Caki2 (cell line): ENCODE measurements at regions not wholly inside any gene's neighbourhood (a gene's known extent, or its start where the extent isn't known, plus 50 kb on each side); places are given as distances from the start of the nearest gene placed in this dataset.
"Not testable (repeated sequence)": the region's sequence is repeated elsewhere in the genome, so short reads cannot be mapped to it uniquely, and the experiment has no call there.

Source experiments
- DNase-seq: peaks from one replicate; pipeline ENCODE4 v3.0.0-alpha.2; 2015; ENCODE audit warnings: low read depth
- in situ Hi-C: cut with HindIII; loops from 2 replicates; pipeline ENCODE4 v1.10.0; 2016; ENCODE audit warnings: low sequenced_read_pairs, low pct_unique_long_range_greater_than_20kb, mixed read lengths

GRCh38 chr7:106567204-106568001 is 93.6 kb downstream of the CCDC71L start:
- DNase-seq, in situ Hi-C loops: not testable (repeated sequence)

- in situ Hi-C loops, result no loop called here
- no peak for DNase-seq
Measured at GRCh38 chr7:106566672-106567071, 94.3 kb downstream of the CCDC71L start.

- no peak for DNase-seq
- in situ Hi-C loops, result no loop called here
Measured at GRCh38 chr7:106566196-106566595, 94.8 kb downstream of the CCDC71L start.

DNA sequence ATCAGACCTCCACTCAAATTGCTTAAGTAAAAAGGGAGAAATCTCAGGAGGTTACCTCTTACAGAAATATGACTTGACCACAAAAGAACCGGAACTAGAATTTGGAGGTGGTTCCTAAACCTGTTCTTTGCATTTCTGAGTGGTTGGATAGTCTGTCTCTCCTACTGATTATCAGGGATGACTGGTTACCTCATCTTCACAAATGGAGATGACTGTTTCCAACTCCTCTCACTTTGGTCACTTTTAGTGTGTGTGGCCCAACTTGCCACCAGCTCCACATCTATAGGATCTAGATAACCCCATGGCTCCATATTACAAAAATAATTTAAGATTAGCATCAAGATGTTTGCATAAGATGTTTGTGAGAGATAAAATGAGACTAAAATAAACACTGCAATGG is 95.5 kb downstream of the CCDC71L start:
- in situ Hi-C loops, result no loop called here
- DNase-seq, result no peak

DNA sequence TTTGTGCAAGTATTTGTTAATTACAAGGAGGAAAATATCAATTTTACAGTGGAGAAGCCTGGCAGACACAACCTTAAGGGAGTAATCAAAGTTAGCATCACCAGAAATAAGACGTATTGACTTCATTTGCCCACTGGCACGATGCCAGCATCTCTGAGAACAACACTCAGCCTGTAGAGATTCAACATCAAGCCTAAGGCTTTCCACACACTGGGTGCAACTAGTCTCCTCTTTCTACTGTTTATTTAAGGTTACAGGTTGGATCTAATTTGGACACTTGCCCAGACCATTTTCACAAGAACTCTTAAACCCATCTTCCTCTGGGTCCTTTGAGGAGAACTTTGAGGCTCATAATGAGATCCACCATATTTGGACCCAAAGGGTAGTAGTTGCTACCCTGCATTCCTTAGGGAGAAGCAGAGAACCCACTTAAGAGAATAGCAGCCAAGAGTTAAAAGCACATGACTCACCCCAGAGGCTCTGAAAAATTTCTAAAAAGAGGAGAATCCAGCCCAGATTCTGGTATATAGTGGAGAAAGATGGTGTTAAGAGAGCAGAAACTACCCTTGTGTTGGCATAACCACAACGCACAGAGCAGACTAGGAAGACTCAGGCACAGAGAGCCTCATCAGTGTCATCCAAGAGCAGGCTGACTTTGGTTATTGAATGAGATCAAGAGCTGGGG is 97.3 kb downstream of the CCDC71L start:
- in situ Hi-C loops, result no loop called here
- no peak for DNase-seq

DNA sequence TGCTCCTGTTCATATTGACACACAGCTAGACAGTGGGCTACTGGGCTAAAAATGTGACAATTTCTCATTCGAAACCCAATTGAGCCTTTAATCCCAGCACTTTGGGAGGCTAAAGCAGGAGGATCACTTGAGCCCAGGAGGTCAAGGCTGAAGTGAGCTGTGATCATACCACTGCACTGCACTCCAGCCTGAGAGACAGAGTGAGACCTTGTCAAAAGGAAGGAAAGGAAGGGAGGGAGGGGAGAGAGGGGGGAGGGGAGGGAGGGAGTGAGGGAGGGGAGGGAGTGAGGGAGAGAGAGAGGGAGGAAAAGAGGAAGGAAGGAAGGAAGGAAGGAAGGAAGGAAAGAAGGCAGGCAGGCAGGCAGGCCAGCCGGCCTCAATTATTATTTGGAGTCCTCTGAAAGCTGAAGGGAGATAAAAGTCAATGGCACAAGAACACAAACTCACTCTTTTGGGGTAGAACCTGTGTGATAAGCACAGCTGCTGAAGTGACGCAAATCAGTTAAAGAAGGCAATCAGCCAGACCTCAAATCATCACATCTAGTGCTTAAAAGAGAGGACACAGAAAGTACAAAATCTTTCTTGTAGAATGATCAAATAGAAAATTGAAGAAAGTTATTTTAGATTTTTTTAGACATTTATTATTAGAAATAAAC is 98.1 kb downstream of the CCDC71L start:
- no peak for DNase-seq
- in situ Hi-C loops, result no loop called here

DNA sequence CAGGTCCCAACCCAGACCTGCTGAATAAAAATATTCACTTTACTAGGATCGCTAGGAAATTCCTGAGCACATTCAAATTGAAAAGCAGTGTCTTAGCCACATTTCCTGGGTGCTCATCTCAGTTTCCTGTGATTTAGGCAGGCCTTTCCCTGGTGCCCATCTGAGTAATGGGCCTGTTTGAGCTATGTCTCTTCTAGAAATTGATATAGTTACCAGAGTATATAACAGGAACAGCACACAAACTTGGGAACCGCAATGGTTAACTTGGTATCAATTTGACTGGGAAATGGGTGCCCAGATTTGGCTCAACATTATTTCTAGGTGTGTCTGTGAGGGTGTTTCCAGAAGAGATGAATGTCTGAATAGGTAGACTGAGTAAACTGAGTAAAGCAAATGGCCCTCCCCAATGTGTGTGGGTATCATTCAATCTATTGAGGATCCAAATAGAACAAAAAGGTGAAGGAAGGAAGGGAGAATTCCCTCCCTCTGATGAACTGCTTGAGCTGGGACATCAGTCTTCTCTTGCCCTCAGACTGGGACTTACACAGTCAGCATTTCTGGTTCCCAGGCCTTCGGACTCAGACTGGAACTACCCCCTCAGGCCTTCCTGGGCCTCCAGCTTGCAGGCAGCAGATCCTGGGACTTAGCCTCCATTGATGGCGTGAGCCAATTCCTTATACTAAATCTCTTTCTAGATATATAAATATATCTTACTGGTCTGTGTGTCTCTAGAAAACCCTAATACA is 99.1 kb downstream of the CCDC71L start:
- in situ Hi-C loops, result no loop called here
- no peak for DNase-seq

DNA sequence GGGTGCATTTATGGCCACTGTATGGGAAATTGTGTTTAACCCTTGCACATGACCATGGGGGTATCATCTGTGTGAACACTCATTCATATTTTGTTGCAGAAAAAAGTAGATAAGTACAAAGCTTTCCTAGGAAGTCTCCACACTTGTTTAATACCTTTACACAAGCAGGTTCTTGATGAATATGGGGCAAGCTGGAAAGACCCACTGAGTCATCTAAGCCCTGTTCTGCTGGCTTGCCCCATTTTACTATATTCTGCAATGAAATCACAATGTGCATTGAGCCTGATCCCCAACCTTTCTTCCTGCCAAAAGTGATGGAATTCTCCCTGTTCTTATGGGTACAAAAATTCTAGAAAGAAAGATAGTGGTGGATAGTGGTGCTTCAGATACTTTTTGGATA is 99.8 kb downstream of the CCDC71L start:
- in situ Hi-C loops, result no loop called here
- DNase-seq, result no peak

DNA sequence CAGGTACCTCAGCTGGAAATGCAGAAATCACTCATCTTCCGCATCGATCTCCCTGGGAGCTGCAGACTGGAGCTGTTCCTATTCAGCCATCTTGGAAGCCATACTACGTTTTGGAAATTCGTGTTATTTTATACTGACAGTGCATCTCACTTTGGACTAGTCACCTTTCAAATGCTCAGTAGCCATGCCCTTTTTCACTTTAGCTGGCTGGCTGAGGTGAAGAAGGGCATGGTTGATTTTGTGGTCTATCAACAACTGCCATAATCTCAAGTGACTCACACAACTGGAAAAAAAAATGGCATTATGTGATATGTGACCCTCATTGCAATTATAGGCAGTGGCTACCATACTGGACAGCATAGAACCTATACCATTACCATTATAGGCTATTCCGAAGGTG is 100.5 kb downstream of the CCDC71L start:
- in situ Hi-C loops, result no loop called here
- DNase-seq, result no peak

DNA sequence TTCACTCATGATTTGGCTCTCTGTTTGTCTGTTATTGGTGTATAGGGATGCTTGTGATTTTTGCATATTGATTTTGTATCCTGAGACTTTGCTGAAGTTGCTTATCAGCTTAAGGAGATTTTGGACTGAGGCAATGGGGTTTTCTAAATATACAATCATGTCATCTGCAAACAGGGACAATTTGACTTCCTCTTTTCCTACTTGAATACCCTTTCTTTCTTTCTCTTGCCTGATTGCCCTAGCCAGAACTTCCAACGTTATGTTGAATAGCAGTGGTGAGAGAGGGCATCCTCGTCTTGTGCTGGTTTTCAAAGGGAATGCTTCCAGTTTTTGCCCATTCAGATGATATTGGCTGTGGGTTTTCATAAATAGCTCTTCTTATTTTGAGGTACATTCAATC is 104.7 kb downstream of the CCDC71L start:
- DNase-seq, in situ Hi-C loops: not testable (repeated sequence)

GRCh38 chr7:106554623-106555022 is 106.3 kb downstream of the CCDC71L start:
- DNase-seq, in situ Hi-C loops: not testable (repeated sequence)

- in situ Hi-C loops, result no loop called here
- DNase-seq, result no peak
Measured at GRCh38 chr7:106553446-106553836, 107.5 kb downstream of the CCDC71L start.

- no peak for DNase-seq
- in situ Hi-C loops, result no loop called here
Measured at GRCh38 chr7:106552645-106553445, 108.1 kb downstream of the CCDC71L start.

DNA sequence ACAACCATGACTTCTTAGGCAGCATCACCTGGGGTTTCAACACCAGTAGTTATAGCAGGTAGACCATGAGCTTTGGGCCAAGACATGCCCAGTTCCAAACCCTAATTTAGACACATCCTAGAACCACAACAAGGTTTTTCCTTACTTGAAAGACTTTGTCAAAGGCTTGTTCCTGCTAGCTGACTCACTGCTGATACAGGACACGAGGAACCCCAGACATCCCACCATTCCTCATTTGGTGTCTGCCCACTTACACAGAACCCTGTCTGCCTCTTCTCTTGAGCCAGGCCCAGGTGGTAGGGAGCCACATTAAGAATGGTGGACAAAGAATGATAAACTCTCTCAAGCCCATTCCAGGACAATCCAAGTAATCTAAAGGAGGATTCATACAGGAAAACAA is 109.0 kb downstream of the CCDC71L start:
- DNase-seq, result no peak
- in situ Hi-C loops, result no loop called here

GRCh38 chr7:106548491-106548890 is 112.5 kb downstream of the CCDC71L start:
- in situ Hi-C loops, result no loop called here
- DNase-seq, result no peak

DNA sequence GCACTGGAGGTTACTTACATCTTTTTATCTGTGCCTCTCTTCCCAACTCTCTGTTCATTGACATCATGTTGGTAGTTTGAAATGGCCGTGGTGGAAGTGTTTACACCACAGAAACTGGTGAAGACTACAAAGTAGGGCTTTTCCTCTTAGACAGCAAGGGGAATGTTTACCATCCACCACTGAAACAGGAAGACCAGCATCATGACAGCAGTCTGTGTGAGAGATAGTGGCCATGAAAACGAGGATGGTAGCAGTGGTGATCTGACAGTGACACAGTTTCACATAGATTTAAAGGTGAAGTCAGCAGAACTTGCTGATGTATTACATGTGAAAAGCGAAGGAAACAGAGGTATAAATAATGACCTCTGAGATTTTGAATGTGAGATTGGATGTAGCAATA is 115.7 kb downstream of the CCDC71L start:
- in situ Hi-C loops, result no loop called here
- DNase-seq, result no peak

DNA sequence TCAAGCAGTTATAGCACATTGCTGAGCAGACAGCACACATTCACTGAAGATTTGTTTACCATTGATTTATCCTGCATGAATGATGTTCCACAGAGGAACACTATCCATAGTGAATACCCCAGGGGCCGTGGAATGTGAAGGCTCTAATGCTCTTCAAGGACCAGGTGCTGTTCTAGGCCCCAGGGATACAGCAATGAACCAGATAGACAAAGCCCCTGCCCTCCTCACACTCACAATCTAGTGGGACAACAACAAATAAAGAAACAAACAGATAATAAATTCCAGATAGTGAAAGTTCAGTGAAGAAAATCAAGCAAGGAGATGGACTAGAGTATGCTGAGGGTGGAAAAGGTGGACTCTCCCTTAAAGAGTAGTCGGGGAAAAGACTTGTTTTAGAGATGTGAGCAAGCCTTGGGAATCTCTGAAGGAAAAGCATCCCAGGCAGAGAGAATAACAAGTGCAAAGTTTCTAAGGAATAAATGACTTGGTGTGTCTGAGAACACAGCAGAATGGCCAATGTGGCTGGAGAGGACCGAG is 117.7 kb downstream of the CCDC71L start:
- no peak for DNase-seq
- in situ Hi-C loops, result no loop called here
